ENCODE measurements at regions not wholly inside any gene's neighbourhood (a gene's known extent, or its start where the extent isn't known, plus 50 kb on each side); places are given as distances from the start of the nearest gene placed in this dataset.

GRCh38 chr13:90122531-90122930, 1225.0 kb upstream of the MIR17HG start:
- TF ChIP-seq POLR2A (IDR thresholded peaks at IDR 0.05; ENCODE audit: low read length) (no peak), GATA1 (IDR thresholded peaks at IDR 0.05; ENCODE audit: low read depth, low read length) (no peak)

All from erythroblast (primary cell).